ENCODE measurements at regions not wholly inside any gene's neighbourhood (a gene's known extent, or its start where the extent isn't known, plus 50 kb on each side); places are given as distances from the start of the nearest gene placed in this dataset.

- DNase-seq, result no peak
Measured at GRCh38 chr6:19287928-19288327, 549.2 kb upstream of the ID4 start.

- DNase-seq, result no peak
Measured at GRCh38 chr6:19289457-19289856, 547.7 kb upstream of the ID4 start.

GRCh38 chr6:19297880-19298279 lies 539.3 kb upstream of the ID4 start:
- DNase-seq, result peak; percentile 95

GRCh38 chr6:19298421-19298820 lies 538.7 kb upstream of the ID4 start:
- DNase-seq, result no peak

- DNase-seq, result peak; percentile 41
Measured at GRCh38 chr6:19299129-19299528, 538.0 kb upstream of the ID4 start.

- DNase-seq, result peak; percentile 78
Measured at GRCh38 chr6:19301980-19302379, 535.2 kb upstream of the ID4 start.

- DNase-seq, result peak; percentile 95
Measured at GRCh38 chr6:19303383-19303782, 533.8 kb upstream of the ID4 start.

GRCh38 chr6:19309661-19310060 lies 527.5 kb upstream of the ID4 start:
- no peak for DNase-seq

- DNase-seq, result peak; percentile 94
Measured at GRCh38 chr6:19311786-19312185, 525.4 kb upstream of the ID4 start.

- DNase-seq, result peak; percentile 64
Measured at GRCh38 chr6:19312241-19312978, 524.8 kb upstream of the ID4 start.

- DNase-seq, result no peak
Measured at GRCh38 chr6:19317431-19317986, 519.7 kb upstream of the ID4 start.

GRCh38 chr6:19319005-19319404 lies 518.2 kb upstream of the ID4 start:
- DNase-seq, result no peak

- DNase-seq, result no peak
Measured at GRCh38 chr6:19320111-19320581, 517.0 kb upstream of the ID4 start.

GRCh38 chr6:19322691-19323485 lies 514.3 kb upstream of the ID4 start:
- DNase-seq, result no peak

- no peak for DNase-seq
Measured at GRCh38 chr6:19324376-19324775, 512.8 kb upstream of the ID4 start.

GRCh38 chr6:19325335-19325789 lies 511.8 kb upstream of the ID4 start:
- no peak for DNase-seq

- DNase-seq, result no peak
Measured at GRCh38 chr6:19327241-19327640, 509.9 kb upstream of the ID4 start.

- peak; percentile 94 for DNase-seq
Measured at GRCh38 chr6:19327661-19328060, 509.5 kb upstream of the ID4 start.

GRCh38 chr6:19329078-19329477 lies 508.1 kb upstream of the ID4 start:
- DNase-seq, result no peak

- DNase-seq, result no peak
Measured at GRCh38 chr6:19331089-19331488, 506.1 kb upstream of the ID4 start.

GRCh38 chr6:19332806-19333460 lies 504.2 kb upstream of the ID4 start:
- DNase-seq, result no peak

GRCh38 chr6:19333936-19334335 lies 503.2 kb upstream of the ID4 start:
- DNase-seq, result no peak

- no peak for DNase-seq
Measured at GRCh38 chr6:19336579-19336978, 500.6 kb upstream of the ID4 start.

Data from DMS79 treated with DMSO at 0.1 percent for 48 hours (cell line).